GM19395 (cell line): ENCODE measurements at regions not wholly inside any gene's neighbourhood (a gene's known extent, or its start where the extent isn't known, plus 50 kb on each side); places are given as distances from the start of the nearest gene placed in this dataset.
"Not testable (repeated sequence)": the region's sequence is repeated elsewhere in the genome, so short reads cannot be mapped to it uniquely, and the experiment has no call there.

Experiments used
- ATAC-seq: cut with Tn5 transposase; IDR thresholded peaks from one replicate; pipeline ENCODE4 v1.9.1; 2021; ENCODE audit warnings: mild to moderate bottlenecking, moderate library complexity; ENCODE audit not compliant: unreplicated experiment

- no peak for ATAC-seq
Measured at GRCh38 chr1:232422898-232423297, 207.0 kb downstream of the SIPA1L2 start.

- ATAC-seq = no peak
Measured at GRCh38 chr1:232422098-232422497, 207.8 kb downstream of the SIPA1L2 start.

GRCh38 chr1:232421143-232421796 lies 208.7 kb downstream of the SIPA1L2 start:
- no peak for ATAC-seq

GRCh38 chr1:232417636-232418248 lies 212.2 kb downstream of the SIPA1L2 start:
- ATAC-seq = no peak

- ATAC-seq = no peak
Measured at GRCh38 chr1:232416026-232416568, 213.8 kb downstream of the SIPA1L2 start.

GRCh38 chr1:232415481-232415880 lies 214.5 kb downstream of the SIPA1L2 start:
- not testable (repeated sequence) for ATAC-seq

- no peak for ATAC-seq
Measured at GRCh38 chr1:232414100-232414499, 215.8 kb downstream of the SIPA1L2 start.

GRCh38 chr1:232413674-232414073 lies 216.3 kb downstream of the SIPA1L2 start:
- no peak for ATAC-seq

GRCh38 chr1:232409584-232409983 lies 220.3 kb downstream of the SIPA1L2 start:
- ATAC-seq = no peak

- no peak for ATAC-seq
Measured at GRCh38 chr1:232407120-232407519, 222.8 kb downstream of the SIPA1L2 start.

- ATAC-seq = no peak
Measured at GRCh38 chr1:232405781-232406180, 224.2 kb downstream of the SIPA1L2 start.

GRCh38 chr1:232404981-232405731 lies 224.8 kb downstream of the SIPA1L2 start:
- no peak for ATAC-seq

GRCh38 chr1:232404227-232404626 lies 225.7 kb downstream of the SIPA1L2 start:
- no peak for ATAC-seq

- no peak for ATAC-seq
Measured at GRCh38 chr1:232403017-232403714, 226.8 kb downstream of the SIPA1L2 start.

- no peak for ATAC-seq
Measured at GRCh38 chr1:232398823-232399222, 231.1 kb downstream of the SIPA1L2 start.

GRCh38 chr1:232393444-232394146 lies 236.3 kb downstream of the SIPA1L2 start:
- no peak for ATAC-seq

GRCh38 chr1:232393010-232393409 lies 236.9 kb downstream of the SIPA1L2 start:
- no peak for ATAC-seq

- ATAC-seq = no peak
Measured at GRCh38 chr1:232390590-232390989, 239.3 kb downstream of the SIPA1L2 start.

GRCh38 chr1:232389744-232390143 lies 240.2 kb downstream of the SIPA1L2 start:
- ATAC-seq = no peak

GRCh38 chr1:232388363-232388762 lies 241.6 kb downstream of the SIPA1L2 start:
- ATAC-seq = no peak
